Astrocyte of the cerebellum (primary cell): ENCODE measurements at regions not wholly inside any gene's neighbourhood (a gene's known extent, or its start where the extent isn't known, plus 50 kb on each side); places are given as distances from the start of the nearest gene placed in this dataset.

Source experiments
- DNase-seq: peaks from one replicate; pipeline ENCODE4 v3.0.0-alpha.2; 2011; ENCODE audit warnings: low read depth
- H3K4me3 ChIP-seq: 2 replicates; pipeline ENCODE4 v1.5.1; 2011; ENCODE audit warnings: mild to moderate bottlenecking, low read depth, low read length, moderate library complexity
- CTCF ChIP-seq: IDR thresholded peaks from 2 replicates; pipeline ENCODE4 v1.5.1; 2012; ENCODE audit warnings: low read length, low read depth, moderate library complexity, mild to moderate bottlenecking; ENCODE audit errors: missing control alignments
- in situ Hi-C: cut with HindIII; loops from 2 replicates; pipeline ENCODE4 v1.10.0; 2017; ENCODE audit warnings: low sequenced_read_pairs

- DNase-seq, result no peak
- in situ Hi-C loops, result no loop called here
- no peak for TF ChIP-seq CTCF
- H3K4me3 ChIP-seq, result no peak overlapping the region
Observed at GRCh38 chr12:5204271-5204670, 160.6 kb downstream of the KCNA5 start.

GRCh38 chr12:5204831-5205230 is 161.2 kb downstream of the KCNA5 start:
- no peak for DNase-seq
- in situ Hi-C loops, result no loop called here
- no peak for TF ChIP-seq CTCF
- no peak overlapping the region for H3K4me3 ChIP-seq

GRCh38 chr12:5206401-5207175 is 162.9 kb downstream of the KCNA5 start:
- no peak for TF ChIP-seq CTCF
- in situ Hi-C loops, result no loop called here

GRCh38 chr12:5210179-5210922 is 166.7 kb downstream of the KCNA5 start:
- in situ Hi-C loops, result no loop called here
- DNase-seq, result no peak
- TF ChIP-seq CTCF, result no peak
- no peak overlapping the region for H3K4me3 ChIP-seq

More at GRCh38 chr12:5206401-5207175, 162.9 kb downstream of the KCNA5 start:
- H3K4me3 ChIP-seq, result no peak overlapping the region
- DNase-seq, result no peak

GRCh38 chr12:5210923-5211290 is 167.2 kb downstream of the KCNA5 start:
- H3K4me3 ChIP-seq, result no peak overlapping the region
- TF ChIP-seq CTCF, result no peak
- in situ Hi-C loops, result no loop called here
- DNase-seq, result no peak

- DNase-seq, result no peak
- no peak overlapping the region for H3K4me3 ChIP-seq
- in situ Hi-C loops, result no loop called here
- TF ChIP-seq CTCF, result no peak
Observed at GRCh38 chr12:5213336-5213735, 169.7 kb downstream of the KCNA5 start.
